H1 (cell line): ENCODE measurements at regions not wholly inside any gene's neighbourhood (a gene's known extent, or its start where the extent isn't known, plus 50 kb on each side); places are given as distances from the start of the nearest gene placed in this dataset.

Experiments used
- CTCF ChIA-PET: fragments of 300-600 bp; sonication (Branson Sonifier 250); formaldehyde crosslinking; loops from one replicate; lab custom pipeline; 2021; ENCODE audit not compliant: partially characterized antibody; lab: Charles Lee
- POLR2A ChIA-PET: fragments of 300-600 bp; sonication (Branson Sonifier 250); formaldehyde crosslinking; loops from one replicate; lab custom pipeline; 2021; ENCODE audit warnings: inconsistent platforms; ENCODE audit not compliant: partially characterized antibody; lab: Charles Lee
- DNase-seq, 2 experiments: peaks; one replicate each; pipeline versions ENCODE4 v3.0.0 to v3.0.0-alpha.2; 2010 to 2022; ENCODE audit warnings: low spot score in 2 of 2, low read depth in 1 of 2, mixed read lengths in 1 of 2
- FAIRE-seq: peaks from 2 replicates; lab custom pipeline; 2011; peaks lifted over from hg19 to GRCh38; lab: Jason Lieb, UNC
- H2AFZ ChIP-seq: 2 replicates; pipeline ENCODE4 v1.8.1; 2012; ENCODE audit warnings: low read length, inconsistent platforms
- H2AK5ac ChIP-seq: 2 replicates; pipeline ENCODE4 v1.6.1; 2013; ENCODE audit warnings: low read depth, low read length
- H2BK120ac ChIP-seq: replicated peaks from 2 replicates; pipeline ENCODE3; 2013; ENCODE audit warnings: low read depth, low read length, inconsistent platforms
- H2BK12ac ChIP-seq: 2 replicates; pipeline ENCODE4 v1.6.1; 2013; ENCODE audit warnings: low read depth, low read length
- H2BK15ac ChIP-seq: 2 replicates; pipeline ENCODE4 v1.6.1; 2013; ENCODE audit warnings: low read length
- H2BK20ac ChIP-seq: 2 replicates; pipeline ENCODE4 v1.6.1; 2013; ENCODE audit warnings: low read length
- H2BK5ac ChIP-seq: 2 replicates; pipeline ENCODE4 v1.6.1; 2013; ENCODE audit warnings: low read depth, low read length
- H3K14ac ChIP-seq: 2 replicates; pipeline ENCODE4 v1.6.1; 2013; ENCODE audit warnings: inconsistent platforms; ENCODE audit not compliant: insufficient read length
- H3K18ac ChIP-seq: 2 replicates; pipeline ENCODE4 v1.6.1; 2013; ENCODE audit warnings: low read length; ENCODE audit errors: extremely low read depth
- H3K23ac ChIP-seq: 2 replicates; pipeline ENCODE4 v1.6.1; 2013; ENCODE audit warnings: inconsistent platforms; ENCODE audit not compliant: insufficient read length
- H3K23me2 ChIP-seq: 2 replicates; pipeline ENCODE4 v1.6.1; 2013; ENCODE audit warnings: low read depth, low read length
- H3K27ac ChIP-seq: 2 replicates; pipeline ENCODE4 v1.6.1; 2011; ENCODE audit warnings: low read depth, low read length, inconsistent platforms
- H3K27me3 ChIP-seq, 4 experiments: replicated peaks in 1 of 4; 1 replicate in 1 of 4; 2 replicates in 3 of 4; pipeline versions ENCODE4 v1.6.1 to v1.8.1; 2011 to 2013; ENCODE audit warnings: low read length in 3 of 4, mild to moderate bottlenecking in 3 of 4, inconsistent platforms in 2 of 4, mixed read lengths in 2 of 4, moderate library complexity in 1 of 4; ENCODE audit not compliant: control insufficient read depth in 3 of 4, insufficient read depth in 3 of 4; ENCODE audit errors: extremely low read depth in 1 of 4
- H3K36me3 ChIP-seq, 4 experiments: 2 replicates each; pipeline versions ENCODE4 v1.6.1 to v1.8.1; 2011 to 2013; ENCODE audit warnings: mild to moderate bottlenecking in 4 of 4, low read length in 3 of 4, moderate library complexity in 2 of 4, control low read depth in 1 of 4, inconsistent platforms in 1 of 4; ENCODE audit not compliant: insufficient read depth in 4 of 4, control insufficient read depth in 2 of 4
- H3K4ac ChIP-seq: replicated peaks from 2 replicates; pipeline ENCODE3; 2013; ENCODE audit warnings: low read length, low read depth, mixed read lengths, inconsistent platforms; ENCODE audit not compliant: insufficient read length
- H3K4me1 ChIP-seq, 4 experiments: replicated peaks in 1 of 4; 1 replicate in 1 of 4; 2 replicates in 3 of 4; pipeline versions ENCODE4 v1.6.1 to v1.8.1; 2011 to 2013; ENCODE audit warnings: low read length in 3 of 4, inconsistent platforms in 2 of 4, mixed read lengths in 1 of 4; ENCODE audit not compliant: insufficient read depth in 4 of 4, control insufficient read depth in 3 of 4
- H3K4me2 ChIP-seq, 2 experiments: 2 replicates each; pipeline versions ENCODE4 v1.6.1 to v1.8.1; 2011 to 2013; ENCODE audit warnings: low read depth in 2 of 2, low read length in 2 of 2, control low read depth in 1 of 2, inconsistent platforms in 1 of 2, mild to moderate bottlenecking in 1 of 2; ENCODE audit not compliant: insufficient read depth in 1 of 2
- H3K4me3 ChIP-seq, 4 experiments: fragments of 200-600, 300-600 bp in 1 of 4; sonication (generic), shearing (Covaris generic), sonication (Bioruptor Twin) in 1 of 4; 2 replicates each; pipeline versions ENCODE4 v1.5.1 to v1.8.1; 2011 to 2016; ENCODE audit warnings: low read length in 4 of 4, low read depth in 3 of 4, control low read depth in 2 of 4, inconsistent platforms in 2 of 4, mild to moderate bottlenecking in 2 of 4, mixed read lengths in 1 of 4, moderate library complexity in 1 of 4; ENCODE audit not compliant: insufficient read depth in 2 of 4; ENCODE audit errors: extremely low read depth in 1 of 4
- H3K56ac ChIP-seq: replicated peaks from 2 replicates; pipeline ENCODE3; 2013; ENCODE audit warnings: low read depth, mild to moderate bottlenecking, mixed read lengths, low read length, inconsistent platforms; ENCODE audit not compliant: insufficient read length
- H3K79me1 ChIP-seq: 2 replicates; pipeline ENCODE4 v1.6.1; 2013; ENCODE audit warnings: low read depth, low read length, control low read depth
- H3K79me2 ChIP-seq, 2 experiments: 2 replicates each; pipeline versions ENCODE4 v1.6.1 to v1.8.1; 2012 to 2013; ENCODE audit warnings: low read length in 2 of 2, mild to moderate bottlenecking in 2 of 2, inconsistent platforms in 1 of 2; ENCODE audit not compliant: insufficient read depth in 2 of 2, control insufficient read depth in 1 of 2
- H3K9ac ChIP-seq, 4 experiments: replicated peaks in 1 of 4; 1 replicate in 1 of 4; 2 replicates in 3 of 4; pipeline versions ENCODE4 v1.6.1 to v1.8.1; 2011 to 2013; ENCODE audit warnings: low read depth in 3 of 4, low read length in 3 of 4, control low read depth in 2 of 4, mild to moderate bottlenecking in 2 of 4, moderate library complexity in 2 of 4, inconsistent platforms in 1 of 4; ENCODE audit errors: extremely low read depth in 1 of 4
- H3K9me3 ChIP-seq, 2 experiments: 2 replicates each; pipeline versions ENCODE4 v1.6.1 to v1.8.1; 2012 to 2013; ENCODE audit warnings: mild to moderate bottlenecking in 2 of 2, moderate library complexity in 2 of 2, control low read depth in 1 of 2, inconsistent platforms in 1 of 2, low read depth in 1 of 2, low read length in 1 of 2, mixed read lengths in 1 of 2; ENCODE audit not compliant: insufficient read depth in 2 of 2
- H4K20me1 ChIP-seq, 2 experiments: replicated peaks in 1 of 2; 2 replicates each; pipeline versions ENCODE3 to v1.8.1; 2011 to 2013; ENCODE audit warnings: inconsistent platforms in 2 of 2, low read length in 2 of 2, mild to moderate bottlenecking in 1 of 2; ENCODE audit not compliant: insufficient read depth in 2 of 2, control insufficient read depth in 1 of 2
- H4K5ac ChIP-seq: 2 replicates; pipeline ENCODE4 v1.6.1; 2013; ENCODE audit warnings: low read length, low read depth, mixed read lengths, inconsistent platforms; ENCODE audit not compliant: insufficient read length
- H4K8ac ChIP-seq: 2 replicates; pipeline ENCODE4 v1.8.0; 2013; ENCODE audit warnings: mild to moderate bottlenecking, moderate library complexity, low read length, inconsistent platforms; ENCODE audit not compliant: insufficient read depth; ENCODE audit errors: extremely low read depth
- H4K91ac ChIP-seq: replicated peaks from 2 replicates; pipeline ENCODE3; 2013; ENCODE audit warnings: low read length, mixed read lengths, inconsistent platforms; ENCODE audit not compliant: insufficient read length
- ASH2L ChIP-seq: fragments of 200-600, 300-600 bp; sonication (generic); IDR thresholded peaks from one replicate; pipeline ENCODE4 v1.7.1; 2017; ENCODE audit warnings: low read length
- ATF2 ChIP-seq: IDR thresholded peaks from 2 replicates; pipeline ENCODE4 v1.6.1; 2012; ENCODE audit warnings: low read length, inconsistent platforms
- HDAC6 ChIP-seq: IDR thresholded peaks from one replicate; pipeline ENCODE4 v1.7.1; 2012; ENCODE audit warnings: low read depth, mild to moderate bottlenecking, inconsistent platforms, low read length, moderate library complexity
- JUND ChIP-seq: IDR thresholded peaks from 2 replicates; pipeline ENCODE4 v1.6.1; 2011; ENCODE audit warnings: mild to moderate bottlenecking, improper control_type of control experiment, low read length
- PHF8 ChIP-seq: fragments of 200-600 bp; sonication (generic); conservative IDR thresholded peaks from 2 replicates; pipeline ENCODE4 v1.7.1; 2012; ENCODE audit warnings: low read depth, mild to moderate bottlenecking, inconsistent platforms, low read length, moderate library complexity
- POLR2A ChIP-seq, 2 experiments: IDR thresholded peaks; 1 replicate in 1 of 2; 2 replicates in 1 of 2; pipeline ENCODE4 v1.6.1; 2011; ENCODE audit warnings: low read depth in 2 of 2, low read length in 2 of 2, mild to moderate bottlenecking in 2 of 2; ENCODE audit errors: control extremely low read depth in 1 of 2
- SIX5 ChIP-seq: IDR thresholded peaks from 2 replicates; pipeline ENCODE4 v1.6.1; 2011; ENCODE audit warnings: mild to moderate bottlenecking, low read depth, low read length
- SP1 ChIP-seq: IDR thresholded peaks from 2 replicates; pipeline ENCODE4 v1.6.1; 2011; ENCODE audit warnings: low read depth, low read length
- WGBS, 2 experiments: shearing (Covaris generic) in 1 of 2; methylation state at CpG; one replicate each; pipeline versions ENCODE4 v1.1.6 to v1.1.7; 2013 to 2015; ENCODE audit warnings: low lambda C conversion rate in 2 of 2, mixed read lengths in 2 of 2, inconsistent platforms in 1 of 2, low coverage in 1 of 2, missing lambda C conversion rate in 1 of 2; ENCODE audit not compliant: insufficient replicate concordance in 2 of 2, insufficient coverage in 1 of 2, insufficient read length in 1 of 2; ENCODE audit errors: extremely low coverage in 1 of 2, missing lambda C conversion rate in 1 of 2; 5-methylcytosine and 5-hydroxymethylcytosine counted together
- TF ChIP-seq, protein P1 (sequence below): IDR thresholded peaks from 2 replicates; pipeline ENCODE4 v1.6.1; 2012; ENCODE audit warnings: inconsistent platforms
- TF ChIP-seq, protein P2 (sequence below), 3 experiments: IDR thresholded peaks; 1 replicate in 2 of 3; 2 replicates in 1 of 3; pipeline versions ENCODE4 v1.5.1 to v1.6.1; 2011; ENCODE audit warnings: low read length in 3 of 3, mild to moderate bottlenecking in 3 of 3, inconsistent platforms in 2 of 3, low read depth in 1 of 3, moderate library complexity in 1 of 3; ENCODE audit not compliant: insufficient read depth in 1 of 3; ENCODE audit errors: control extremely low read depth in 1 of 3

- FAIRE-seq (no peak), DNase-seq (no peak)
- Histone ChIP-seq H2BK20ac (no peak overlapping the region), H3K4me2 (no peak overlapping the region), H3K23ac (no peak overlapping the region), H3K27ac (no peak overlapping the region), H2BK15ac (no peak overlapping the region), H4K8ac (no peak overlapping the region), H3K27me3 (no peaks in the 10 kb centered on the region; a peak in 1 of 7 replicates), H3K23me2 (no peaks in the 10 kb centered on the region; the same call in 1 of the 2 replicates), H4K5ac (no peak overlapping the region), H3K4me1 (no peaks in the 10 kb centered on the region), H4K91ac (no peak overlapping the region), H2BK5ac (no peak overlapping the region), H3K4me3 (no peak overlapping the region), H4K20me1 (no peaks in the 10 kb centered on the region), H3K14ac (no peak overlapping the region), H2BK120ac (no peak overlapping the region), H3K79me2 (no peaks in the 10 kb centered on the region), H2BK12ac (no peak overlapping the region), H2AK5ac (no peak overlapping the region), H3K18ac (no peak overlapping the region), H3K9me3 (no peaks in the 10 kb centered on the region), H3K4ac (no peak overlapping the region), H3K79me1 (no peaks in the 10 kb centered on the region), H3K36me3 (no peaks in the 10 kb centered on the region), H2AFZ (no peak overlapping the region), H3K9ac (no peak overlapping the region), H3K56ac (no peak overlapping the region)
- CTCF ChIA-PET: interaction anchor here (1.2 kb wide), 1 partner anchor 240 kb away, joined by 3 read pairs; no protein-coding TSS in a partner anchor
- 83% methylated on average over 1 of the region's 1 CpG; no CpG with 5 or more reads in 1 of the 2 experiments for WGBS, 2 experiments
- POLR2A ChIA-PET: no interaction called here
- no peak for TF ChIP-seq POLR2A (IDR thresholded peaks at IDR 0.05; ENCODE audit: control extremely low read depth in 1 of 2, low read depth in 2 of 2, low read length in 2 of 2)
- TF ChIP-seq PHF8: no peak
- no peak for TF ChIP-seq ATF2
- TF ChIP-seq, protein P1, sequence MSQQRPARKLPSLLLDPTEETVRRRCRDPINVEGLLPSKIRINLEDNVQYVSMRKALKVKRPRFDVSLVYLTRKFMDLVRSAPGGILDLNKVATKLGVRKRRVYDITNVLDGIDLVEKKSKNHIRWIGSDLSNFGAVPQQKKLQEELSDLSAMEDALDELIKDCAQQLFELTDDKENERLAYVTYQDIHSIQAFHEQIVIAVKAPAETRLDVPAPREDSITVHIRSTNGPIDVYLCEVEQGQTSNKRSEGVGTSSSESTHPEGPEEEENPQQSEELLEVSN: no peak
- TF ChIP-seq SP1: no peak
- TF ChIP-seq, protein P2, sequence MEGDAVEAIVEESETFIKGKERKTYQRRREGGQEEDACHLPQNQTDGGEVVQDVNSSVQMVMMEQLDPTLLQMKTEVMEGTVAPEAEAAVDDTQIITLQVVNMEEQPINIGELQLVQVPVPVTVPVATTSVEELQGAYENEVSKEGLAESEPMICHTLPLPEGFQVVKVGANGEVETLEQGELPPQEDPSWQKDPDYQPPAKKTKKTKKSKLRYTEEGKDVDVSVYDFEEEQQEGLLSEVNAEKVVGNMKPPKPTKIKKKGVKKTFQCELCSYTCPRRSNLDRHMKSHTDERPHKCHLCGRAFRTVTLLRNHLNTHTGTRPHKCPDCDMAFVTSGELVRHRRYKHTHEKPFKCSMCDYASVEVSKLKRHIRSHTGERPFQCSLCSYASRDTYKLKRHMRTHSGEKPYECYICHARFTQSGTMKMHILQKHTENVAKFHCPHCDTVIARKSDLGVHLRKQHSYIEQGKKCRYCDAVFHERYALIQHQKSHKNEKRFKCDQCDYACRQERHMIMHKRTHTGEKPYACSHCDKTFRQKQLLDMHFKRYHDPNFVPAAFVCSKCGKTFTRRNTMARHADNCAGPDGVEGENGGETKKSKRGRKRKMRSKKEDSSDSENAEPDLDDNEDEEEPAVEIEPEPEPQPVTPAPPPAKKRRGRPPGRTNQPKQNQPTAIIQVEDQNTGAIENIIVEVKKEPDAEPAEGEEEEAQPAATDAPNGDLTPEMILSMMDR (IDR thresholded peaks at IDR 0.05; ENCODE audit: control extremely low read depth in 1 of 3, insufficient read depth in 1 of 3, low read depth in 1 of 3, low read length in 3 of 3): no peak
- TF ChIP-seq ASH2L: no peak
- TF ChIP-seq SIX5: no peak
- no peak for TF ChIP-seq JUND
- no peak for TF ChIP-seq HDAC6
Measured at GRCh38 chr12:105945880-105946279, 192.9 kb downstream of the NUAK1 start.
